HG03558 (cell line): ENCODE measurements at regions not wholly inside any gene's neighbourhood (a gene's known extent, or its start where the extent isn't known, plus 50 kb on each side); places are given as distances from the start of the nearest gene placed in this dataset.
"Not testable (repeated sequence)": the region's sequence is repeated elsewhere in the genome, so short reads cannot be mapped to it uniquely, and the experiment has no call there.

Experiments
- ATAC-seq: cut with Tn5 transposase; IDR thresholded peaks from one replicate; pipeline ENCODE4 v1.9.1; 2021; ENCODE audit warnings: moderate number of reproducible peaks; ENCODE audit not compliant: unreplicated experiment; ENCODE audit errors: extremely low read depth

DNA sequence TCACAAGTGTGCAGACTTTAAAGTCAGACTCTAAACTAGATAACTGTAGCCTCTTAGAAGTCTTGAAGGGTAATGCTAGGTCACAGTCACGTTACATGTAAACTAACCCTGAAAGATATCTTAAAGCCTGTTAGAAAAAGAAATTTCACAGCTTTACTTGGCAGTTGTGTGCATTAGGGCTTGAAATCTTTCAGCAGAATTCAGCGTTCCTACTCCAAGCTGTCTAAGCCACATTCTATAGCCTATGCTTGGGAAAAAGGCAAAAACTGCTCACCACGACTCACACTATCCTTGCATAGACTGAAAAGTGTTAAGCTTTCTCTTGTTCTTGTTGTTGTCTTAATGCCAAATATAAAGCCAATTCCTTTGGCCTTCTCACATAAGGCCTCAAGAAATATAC, 338.0 kb upstream of the SASH1 start:
- ATAC-seq = no peak

DNA sequence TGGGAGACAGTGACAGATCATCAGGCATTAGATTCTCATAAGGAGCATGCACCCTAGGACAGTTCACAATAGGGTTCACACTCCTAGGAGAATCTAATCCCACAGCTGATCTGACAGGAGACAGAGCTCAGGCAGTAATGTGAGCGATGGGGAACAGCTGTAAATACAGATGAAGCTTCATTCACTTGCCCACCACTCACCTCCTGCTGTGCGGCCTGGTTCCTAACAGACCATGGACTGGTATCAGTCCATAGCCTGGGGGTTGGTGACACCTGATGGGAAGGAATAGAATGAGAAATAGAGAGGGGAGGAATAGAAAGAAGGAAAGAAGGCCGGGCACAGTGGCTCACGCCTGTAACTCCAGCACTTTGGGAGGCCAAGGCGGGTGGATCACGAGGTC, 336.8 kb upstream of the SASH1 start:
- no peak for ATAC-seq

DNA sequence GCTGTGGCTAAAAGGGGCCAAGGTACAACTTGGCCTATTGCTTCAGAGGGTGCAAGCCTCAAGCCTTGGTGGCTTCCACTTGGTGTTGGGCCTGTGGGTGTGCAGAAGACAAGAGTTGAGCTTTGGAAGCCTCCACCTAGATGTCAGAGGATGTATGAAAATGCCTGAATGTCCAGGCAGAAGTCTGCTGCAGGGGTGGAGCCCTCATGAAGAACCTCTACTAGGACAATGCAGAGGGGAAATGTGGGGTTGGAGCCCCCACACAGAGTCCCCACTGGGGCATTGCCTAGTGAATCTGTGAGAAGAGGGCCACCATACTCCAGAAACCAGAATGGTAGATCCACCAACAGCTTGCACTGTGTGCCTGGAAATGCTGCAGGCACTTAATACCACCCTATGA, 332.1 kb upstream of the SASH1 start:
- not testable (repeated sequence) for ATAC-seq

DNA sequence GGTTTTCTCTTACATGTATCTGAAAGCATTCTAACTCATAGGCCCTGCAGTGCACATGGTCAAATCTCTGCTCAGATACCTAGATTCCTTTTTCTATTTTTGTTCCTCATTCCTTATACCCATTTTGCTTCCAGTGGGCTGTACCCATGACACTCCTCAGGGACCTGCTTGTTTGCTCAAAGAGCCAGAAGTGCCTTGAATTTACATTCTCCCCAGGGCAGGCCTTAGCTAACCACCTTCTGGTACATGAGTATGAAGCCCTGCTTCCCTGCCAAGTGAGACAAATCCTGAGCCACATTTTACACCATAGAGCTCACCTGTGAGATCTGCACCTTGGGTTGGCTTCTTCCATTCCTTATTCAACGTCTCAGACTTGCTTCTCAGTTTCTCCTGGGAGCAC, 326.6 kb upstream of the SASH1 start:
- ATAC-seq = no peak

DNA sequence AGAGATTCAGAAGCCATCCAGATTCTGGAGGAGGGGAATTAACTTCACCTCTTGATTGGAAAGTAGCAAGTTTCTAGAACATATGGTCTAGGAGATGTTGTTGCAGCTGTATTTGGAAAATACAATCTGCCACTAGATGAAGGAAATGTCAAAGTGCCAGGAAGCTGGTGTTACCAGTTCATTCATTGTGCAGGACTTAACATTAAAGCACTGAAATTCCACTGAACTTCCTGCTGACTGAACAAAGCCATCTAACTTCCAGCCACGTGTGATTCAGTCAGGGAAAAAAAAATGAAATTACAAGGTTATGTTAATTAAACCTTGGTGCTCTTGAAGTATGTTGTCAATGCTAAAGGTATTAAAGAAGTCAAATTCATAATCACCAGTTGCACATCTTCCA, 321.5 kb upstream of the SASH1 start:
- no peak for ATAC-seq

DNA sequence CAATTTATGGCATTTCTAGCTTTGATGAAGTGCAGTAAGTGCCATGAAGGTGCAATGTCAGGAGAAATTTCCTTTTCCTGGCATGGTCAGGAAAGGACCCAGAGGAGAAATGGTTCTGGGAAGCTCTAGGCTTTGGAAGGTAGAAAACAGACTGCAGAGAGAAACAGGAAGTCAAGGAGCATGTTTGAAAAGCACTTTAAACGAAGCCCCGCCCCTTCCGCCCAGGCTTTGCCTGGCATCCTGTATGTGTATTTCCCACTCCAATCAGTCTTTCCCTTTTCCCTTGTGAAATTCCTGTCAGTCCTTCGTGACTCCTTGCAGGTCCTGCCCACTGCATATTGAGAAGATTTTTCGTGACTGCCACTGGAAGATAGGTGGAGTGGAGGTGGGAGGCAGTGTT, 320.9 kb upstream of the SASH1 start:
- no peak for ATAC-seq

DNA sequence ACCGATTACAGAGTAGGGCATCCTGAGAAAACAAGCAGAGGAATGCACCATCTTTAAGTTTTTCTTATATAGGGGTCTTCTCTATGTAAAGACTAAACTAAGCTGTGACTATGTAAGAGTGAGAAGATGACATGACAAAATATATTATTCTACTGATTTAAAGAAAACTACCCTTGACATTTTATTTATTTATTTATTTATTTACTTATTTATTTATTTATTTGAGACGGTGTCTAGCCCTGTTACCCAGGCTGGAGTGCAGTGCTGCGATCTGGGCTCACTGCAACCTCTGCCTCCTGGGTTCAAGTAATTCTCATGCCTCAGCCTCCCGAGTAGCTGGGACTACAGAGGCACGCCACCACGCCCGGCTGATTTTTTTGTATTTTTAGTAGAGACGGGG, 320.4 kb upstream of the SASH1 start:
- not testable (repeated sequence) for ATAC-seq

DNA sequence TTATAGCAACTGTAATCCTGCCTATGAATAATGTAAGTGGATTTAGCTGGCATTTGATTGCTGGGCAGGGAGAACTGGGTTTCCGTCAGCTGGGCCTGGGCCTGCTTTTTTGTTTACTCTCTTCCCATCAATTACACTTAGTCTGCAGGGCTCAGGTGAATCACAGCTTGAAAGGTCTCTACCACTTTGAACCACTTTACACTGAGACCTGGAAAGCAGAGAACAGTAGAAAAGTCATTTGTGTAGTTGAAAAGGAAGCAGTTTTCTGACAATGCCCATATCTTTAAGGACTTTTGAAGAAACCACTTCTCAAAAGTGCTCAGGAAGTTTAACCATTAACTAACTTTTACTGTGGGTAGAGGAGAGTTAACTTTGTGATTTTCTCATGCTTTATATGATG, 315.4 kb upstream of the SASH1 start:
- ATAC-seq = no peak

DNA sequence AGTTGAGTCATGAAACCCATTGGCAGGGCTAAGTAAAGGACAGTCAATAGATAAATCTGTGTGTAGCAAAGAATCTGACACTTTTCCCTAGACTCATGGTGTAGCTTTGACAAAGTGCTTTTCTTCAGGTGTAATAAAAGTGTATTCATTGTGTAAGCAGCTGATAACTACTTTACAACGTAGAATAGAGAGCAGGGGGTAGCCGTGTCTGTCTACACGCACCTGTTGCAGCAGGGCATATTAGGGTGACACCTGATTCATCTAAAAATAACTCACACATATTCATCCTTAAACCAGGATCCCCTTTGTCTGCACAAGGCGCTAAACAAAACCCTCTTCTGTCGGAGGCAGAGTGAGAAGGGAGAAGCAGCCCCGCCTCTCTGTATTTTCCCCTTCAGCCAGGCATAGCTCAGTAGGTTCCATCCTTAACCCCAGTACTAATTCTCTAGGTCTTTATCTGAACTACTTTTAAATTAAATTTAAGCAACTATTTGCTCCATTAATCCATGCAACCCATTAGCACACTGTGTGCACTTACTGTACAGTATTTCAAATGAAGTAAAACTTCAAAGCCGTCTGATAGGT, 306.7 kb upstream of the SASH1 start:
- no peak for ATAC-seq

DNA sequence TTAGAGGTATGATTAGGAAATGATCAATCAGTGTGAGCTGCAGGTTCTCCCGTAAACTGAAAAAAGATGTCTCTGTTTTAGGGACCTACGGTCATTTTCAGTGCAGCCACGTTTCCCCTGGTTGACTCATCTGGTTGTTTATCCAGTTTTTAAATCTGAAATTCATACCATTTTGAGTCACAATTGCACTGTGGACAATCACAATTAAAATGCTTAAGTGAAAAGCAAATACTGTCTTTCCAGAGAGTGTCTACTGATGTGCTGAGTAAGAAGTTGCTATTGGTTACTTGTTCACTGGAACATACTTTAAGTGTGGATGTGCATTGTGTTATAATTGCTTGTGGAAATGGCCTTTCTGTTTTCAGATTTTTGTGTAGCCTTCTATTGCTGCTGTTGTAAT, 305.1 kb upstream of the SASH1 start:
- ATAC-seq = no peak

DNA sequence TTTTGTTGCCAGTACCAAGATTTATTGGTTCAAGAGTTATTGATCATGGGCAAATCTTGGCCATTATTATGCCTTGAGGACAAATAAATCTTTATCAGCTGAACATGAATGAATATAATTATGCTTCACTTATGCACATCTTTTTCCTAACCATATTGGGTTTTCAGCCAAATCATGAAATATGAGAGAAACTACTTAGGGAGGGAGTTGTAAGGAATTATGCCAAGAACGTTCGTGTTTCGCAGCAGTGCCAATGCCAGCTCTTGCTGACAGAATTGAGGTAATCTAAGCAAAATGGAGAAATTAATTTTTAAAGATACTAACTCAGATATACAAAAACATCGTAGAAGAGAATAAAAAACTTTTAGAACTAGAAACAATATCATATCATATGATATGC, 301.1 kb upstream of the SASH1 start:
- ATAC-seq = no peak

DNA sequence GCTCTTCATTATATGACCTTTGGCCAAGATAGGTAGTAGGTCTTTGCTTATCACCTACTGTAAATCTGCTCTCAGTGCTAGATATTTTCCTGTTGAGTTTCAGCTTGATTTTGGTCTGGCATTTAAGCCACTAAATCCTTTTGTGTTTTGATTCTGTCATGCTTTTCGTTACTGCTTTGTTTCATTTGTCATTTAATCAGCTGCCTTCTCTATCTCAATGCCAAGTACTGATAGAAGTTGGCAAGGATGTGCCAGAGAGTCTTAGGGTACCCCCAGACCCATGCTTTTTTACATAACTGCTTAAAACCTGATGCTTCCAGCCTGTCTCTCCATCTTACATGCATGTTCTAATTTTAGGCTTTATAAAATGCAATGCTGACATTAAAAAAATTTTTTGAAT, 300.1 kb upstream of the SASH1 start:
- no peak for ATAC-seq

DNA sequence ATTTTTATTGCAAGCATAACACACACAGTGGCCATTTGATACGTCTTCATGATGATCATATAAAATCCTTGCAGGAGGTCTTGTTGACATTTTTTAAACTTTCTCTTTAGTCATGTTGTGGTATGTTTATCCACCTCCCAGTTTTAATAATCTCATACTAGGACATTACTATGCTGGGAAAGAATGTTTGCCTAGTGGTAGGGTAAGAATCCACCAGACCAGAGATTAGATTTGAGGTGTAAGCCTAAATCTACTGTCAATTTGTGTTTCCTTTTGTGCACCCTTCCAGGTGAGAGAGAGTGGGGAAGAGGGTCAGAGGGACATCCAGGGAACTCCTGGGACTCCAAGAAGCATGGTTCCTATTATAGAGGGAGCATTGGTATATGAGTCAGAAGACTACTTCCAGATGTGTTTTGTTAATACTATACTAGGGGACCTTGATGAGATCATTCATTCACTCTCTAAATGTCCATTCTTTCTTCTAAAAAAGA, 298.3 kb upstream of the SASH1 start:
- ATAC-seq = no peak

DNA sequence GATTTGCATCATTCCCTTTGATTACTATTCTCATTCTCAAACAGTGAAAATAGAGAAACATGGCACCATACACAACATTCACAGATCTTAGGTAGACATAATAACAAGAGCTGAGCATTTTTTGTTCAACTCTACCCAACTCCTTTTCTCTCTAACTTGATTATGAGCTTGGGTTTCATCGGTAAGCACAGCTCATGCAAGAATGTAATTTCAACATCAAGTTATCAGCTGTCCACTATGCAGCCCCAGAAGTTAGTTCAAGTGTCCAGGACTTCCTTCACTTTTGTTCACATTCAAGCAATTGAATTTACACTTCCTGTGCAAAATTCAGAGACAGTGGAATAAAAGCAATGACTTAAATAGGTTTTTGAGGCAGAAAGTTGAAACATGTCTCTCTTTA, 297.7 kb upstream of the SASH1 start:
- no peak for ATAC-seq

DNA sequence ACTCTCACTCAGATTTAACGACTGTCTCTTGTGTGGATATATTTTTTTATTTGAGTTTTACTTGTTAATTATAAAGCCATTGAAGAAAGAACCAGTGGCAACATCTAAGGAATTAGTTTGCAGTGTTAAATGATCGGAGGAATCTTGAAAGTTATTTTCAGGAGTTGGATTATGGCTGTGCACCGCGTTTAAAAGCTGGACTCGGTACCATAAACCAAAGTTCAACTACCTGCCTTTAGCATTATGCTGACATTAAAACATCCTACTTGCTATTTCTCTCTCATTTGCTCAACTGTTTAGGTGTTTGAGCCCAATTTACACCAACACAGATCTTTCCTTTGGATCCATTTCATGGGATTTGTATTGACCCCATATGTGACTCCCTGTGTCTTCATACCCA, 289.4 kb upstream of the SASH1 start:
- no peak for ATAC-seq

DNA sequence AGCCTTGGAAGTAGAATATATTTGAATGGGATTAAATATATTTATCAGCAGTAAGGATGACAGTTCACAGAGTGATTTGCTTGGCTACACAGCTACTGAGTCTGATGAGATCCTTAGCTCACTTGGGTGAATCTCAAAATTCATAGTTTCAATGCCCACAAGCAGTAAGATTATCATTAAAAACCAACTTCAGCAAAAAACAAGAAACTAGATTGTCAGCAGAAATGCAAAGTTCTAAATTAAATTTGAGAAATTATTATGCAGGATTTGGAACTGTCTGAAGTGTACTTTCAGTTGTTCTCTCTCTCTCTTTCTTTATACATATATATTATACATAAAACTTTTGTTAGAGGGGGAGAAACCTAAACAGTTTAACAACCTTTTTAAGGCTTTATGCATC, 288.8 kb upstream of the SASH1 start:
- no peak for ATAC-seq

DNA sequence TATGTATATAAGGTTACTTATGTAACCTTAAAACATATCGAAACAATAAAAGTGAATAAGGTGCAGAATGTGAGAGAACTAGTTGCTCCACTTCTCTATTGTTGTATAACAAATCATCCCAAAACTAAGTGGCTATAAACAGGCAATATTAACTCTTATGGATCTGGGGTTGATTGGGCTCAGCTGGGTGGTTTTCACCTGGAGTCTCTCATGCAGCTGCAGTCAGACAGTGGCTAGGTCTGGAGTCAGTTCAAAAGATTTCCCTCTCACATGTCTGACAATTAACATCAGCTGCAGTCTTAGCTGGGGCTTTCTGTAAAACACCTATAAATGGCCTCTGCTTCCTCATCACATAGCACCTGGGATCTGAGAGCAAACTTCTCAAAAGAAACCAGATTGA, 288.4 kb upstream of the SASH1 start:
- no peak for ATAC-seq

DNA sequence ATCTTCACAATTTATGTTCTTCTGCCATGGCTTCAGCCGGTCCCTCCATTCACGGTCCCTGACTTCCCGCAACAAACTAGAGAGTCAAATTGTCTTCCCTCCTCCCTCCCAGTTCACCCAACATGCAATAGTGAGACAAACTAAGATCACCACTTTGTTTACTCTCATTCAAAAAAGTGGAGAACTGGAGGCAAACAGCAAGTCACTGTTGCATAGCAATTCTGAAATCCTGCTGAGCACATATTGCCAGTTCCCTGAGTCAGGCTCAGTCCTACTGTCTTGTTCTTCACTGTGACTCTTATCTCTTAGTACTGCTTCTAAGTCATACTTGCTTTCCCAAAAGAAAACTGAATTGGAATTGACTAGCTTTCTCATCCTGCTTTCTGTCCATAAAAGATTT, 287.2 kb upstream of the SASH1 start:
- ATAC-seq = no peak

DNA sequence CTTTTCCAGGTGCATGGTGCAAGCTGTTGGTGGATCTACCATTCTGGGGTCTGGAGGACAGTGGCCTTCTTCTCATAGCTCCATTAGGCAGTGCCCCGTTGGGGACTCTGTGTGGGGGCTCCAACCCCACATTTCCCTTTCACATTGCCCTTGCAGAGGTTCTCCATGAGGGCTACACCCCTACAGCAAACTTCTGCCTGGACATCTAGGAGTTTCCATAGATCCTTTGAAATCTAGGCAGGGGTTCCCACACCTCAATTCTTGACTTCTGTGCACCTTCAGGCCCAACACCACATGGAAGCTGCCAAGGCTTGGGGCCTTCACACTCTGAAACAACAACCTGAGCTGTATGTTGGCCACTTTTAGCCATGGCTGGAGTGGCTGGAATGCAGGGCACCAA, 282.8 kb upstream of the SASH1 start:
- no peak for ATAC-seq

DNA sequence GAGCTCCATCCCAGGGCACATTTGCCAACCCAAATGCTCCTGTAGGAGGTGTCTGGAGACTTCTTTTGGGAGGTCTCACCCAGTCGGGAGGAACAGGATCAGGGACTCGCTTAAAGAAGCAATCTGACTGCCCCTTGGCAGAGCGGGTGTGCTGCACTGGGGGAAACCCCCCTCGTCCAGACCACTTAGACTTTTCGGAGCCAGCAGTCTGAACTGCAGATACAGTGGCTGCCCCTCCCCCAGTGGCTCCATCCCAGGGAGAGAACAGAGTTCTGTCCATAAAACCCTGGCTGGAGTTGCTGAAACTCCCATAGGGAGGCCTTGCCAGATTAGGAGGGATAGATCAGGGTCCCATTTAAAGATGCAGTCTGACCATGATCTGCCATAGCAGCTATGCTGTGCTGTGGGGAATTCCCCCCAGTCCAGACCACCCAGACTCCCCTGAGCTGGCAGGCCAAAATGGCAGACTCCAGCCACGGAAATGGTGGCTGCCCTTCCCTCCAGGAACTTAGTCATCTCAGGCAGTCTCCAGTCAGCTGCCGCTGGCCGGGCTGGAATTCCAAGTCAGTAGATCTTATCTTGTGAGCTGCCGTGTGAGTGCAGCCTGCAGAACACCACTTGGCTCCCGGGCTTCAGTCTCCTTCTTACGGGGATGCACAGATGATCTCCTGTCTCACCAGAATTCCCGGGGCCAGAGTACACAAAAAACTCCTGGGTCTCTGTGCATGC, 278.1 kb upstream of the SASH1 start:
- no peak for ATAC-seq

DNA sequence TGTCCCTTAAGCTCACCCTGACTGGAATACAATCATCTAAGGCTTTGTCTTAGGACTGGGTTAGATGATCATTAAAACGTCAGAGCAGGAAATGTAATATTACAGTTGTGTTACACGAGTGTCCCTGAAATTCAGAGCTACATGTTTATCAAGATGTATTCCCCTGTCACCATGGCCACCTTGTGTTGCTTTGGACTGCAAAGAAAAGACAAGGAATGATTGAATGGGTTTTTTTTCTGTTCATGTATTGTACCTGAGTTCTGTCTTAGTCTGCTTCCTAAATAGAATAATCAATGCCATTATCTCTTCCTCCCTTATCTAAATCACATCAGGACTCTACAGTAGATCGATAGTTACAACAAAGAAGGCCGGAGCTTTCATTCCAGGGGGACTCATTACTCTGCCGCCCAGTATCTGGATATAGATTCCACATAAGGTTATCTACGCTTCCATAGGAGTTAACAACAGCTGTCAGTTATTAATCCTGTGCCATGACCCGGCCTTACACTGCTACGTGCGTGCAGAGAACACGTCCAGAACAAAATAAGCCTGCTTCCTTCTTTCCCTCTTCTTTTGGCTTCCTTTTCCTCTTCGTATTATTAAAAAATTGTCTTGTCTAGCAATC, 274.1 kb upstream of the SASH1 start:
- ATAC-seq = no peak

DNA sequence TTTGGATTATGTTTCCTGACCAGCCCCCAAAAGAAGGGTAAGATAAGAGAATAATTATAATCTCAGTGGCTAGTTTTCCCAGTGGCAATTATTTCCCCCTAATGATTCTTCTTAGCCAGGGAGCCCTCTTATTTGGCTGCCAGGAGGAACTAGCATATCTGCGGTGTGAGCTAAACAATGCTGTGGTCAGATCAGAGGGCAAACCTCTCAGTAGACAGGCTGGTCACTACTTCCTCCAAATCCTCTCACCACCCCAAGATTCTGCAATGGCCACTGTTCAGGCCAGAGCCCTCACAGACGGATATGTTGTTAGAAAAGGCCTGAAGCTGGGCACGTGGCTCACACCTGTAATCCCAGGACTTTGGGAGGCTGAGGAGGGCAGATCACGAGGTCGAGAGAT, 273.4 kb upstream of the SASH1 start:
- no peak for ATAC-seq
